GM19468 (cell line): ENCODE measurements at regions not wholly inside any gene's neighbourhood (a gene's known extent, or its start where the extent isn't known, plus 50 kb on each side); places are given as distances from the start of the nearest gene placed in this dataset.

Experiments used
- ATAC-seq: cut with Tn5 transposase; IDR thresholded peaks from one replicate; pipeline ENCODE4 v1.9.1; 2021; ENCODE audit warnings: mild to moderate bottlenecking, moderate library complexity, moderate number of reproducible peaks; ENCODE audit not compliant: unreplicated experiment; ENCODE audit errors: extremely low read depth

GRCh38 chr10:47183704-47184041, 116.3 kb upstream of the GDF10 start:
- no peak for ATAC-seq

DNA sequence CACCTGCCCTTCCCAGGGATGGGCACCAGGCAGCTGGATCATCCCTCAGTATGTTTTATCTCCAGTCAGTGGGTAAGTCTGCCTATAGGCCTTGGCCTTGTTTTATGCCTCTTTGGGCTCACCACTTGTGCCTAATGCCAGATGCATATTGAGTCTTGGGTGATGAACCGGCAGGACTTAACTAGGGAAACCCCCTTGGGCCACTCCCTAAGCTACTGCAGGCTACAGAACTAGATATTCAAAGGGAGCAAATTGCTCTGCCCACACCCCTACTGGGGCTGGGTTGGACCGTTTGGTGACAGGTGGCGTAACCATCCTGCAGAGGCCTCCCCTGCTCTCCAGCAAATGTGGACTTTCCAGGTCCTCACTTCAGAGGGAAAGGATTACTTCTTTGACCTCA, 115.7 kb upstream of the GDF10 start:
- ATAC-seq = no peak

DNA sequence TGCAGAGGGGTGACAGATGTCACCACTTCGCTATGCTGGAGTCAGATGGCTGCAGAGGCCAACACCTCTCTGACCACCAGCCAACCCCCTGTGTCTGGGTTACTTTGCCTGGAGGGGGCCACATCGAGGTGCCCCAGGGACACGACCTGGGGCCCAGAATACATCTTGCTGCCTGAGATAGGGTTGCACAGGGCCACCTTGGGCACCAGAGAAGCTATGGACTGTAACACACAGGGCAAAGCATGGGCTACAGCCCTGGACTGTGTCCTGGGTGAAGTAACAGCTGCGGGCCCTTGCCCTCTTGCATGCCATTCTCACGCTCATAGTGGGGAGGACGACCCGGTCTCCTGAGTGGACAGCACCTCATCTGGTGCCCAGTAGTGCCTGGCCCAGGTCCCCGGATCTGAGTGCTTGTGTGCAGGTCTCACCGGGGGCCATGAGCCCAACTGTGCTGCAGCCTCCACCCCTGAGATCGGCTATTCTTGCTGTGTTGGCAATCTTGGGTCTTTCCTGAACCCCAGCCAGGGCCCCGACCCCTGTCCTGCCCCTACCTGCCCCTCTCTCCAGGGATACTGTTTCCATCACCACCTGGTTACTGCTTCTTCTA, 115.2 kb upstream of the GDF10 start:
- no peak for ATAC-seq

- ATAC-seq = no peak
These were observed 113.1 kb upstream of the GDF10 start for GRCh38 chr10:47186941-47187340.

DNA sequence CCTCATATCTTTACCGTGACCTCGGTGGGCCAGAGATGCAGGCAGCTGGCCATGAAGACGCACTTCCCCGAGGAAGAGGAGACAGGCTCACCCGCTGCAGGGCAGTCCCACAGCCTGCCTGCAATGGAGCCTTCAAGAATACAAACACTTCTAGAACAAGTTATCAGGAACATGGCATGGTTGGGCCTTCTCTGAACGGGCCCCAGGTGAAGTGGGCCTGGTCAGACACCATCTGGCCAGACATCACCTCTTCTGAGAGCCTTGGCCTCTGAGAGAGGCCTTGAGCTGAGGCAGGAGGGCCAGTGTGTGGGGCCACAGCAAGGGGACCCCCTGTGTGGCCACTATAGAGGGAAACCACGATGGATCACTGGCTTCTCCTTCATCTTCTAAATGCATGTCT, 112.4 kb upstream of the GDF10 start:
- no peak for ATAC-seq

- ATAC-seq = no peak
These were observed 111.8 kb upstream of the GDF10 start for GRCh38 chr10:47188156-47188555.

- ATAC-seq = no peak
These were observed 110.2 kb upstream of the GDF10 start for GRCh38 chr10:47189802-47190201.

DNA sequence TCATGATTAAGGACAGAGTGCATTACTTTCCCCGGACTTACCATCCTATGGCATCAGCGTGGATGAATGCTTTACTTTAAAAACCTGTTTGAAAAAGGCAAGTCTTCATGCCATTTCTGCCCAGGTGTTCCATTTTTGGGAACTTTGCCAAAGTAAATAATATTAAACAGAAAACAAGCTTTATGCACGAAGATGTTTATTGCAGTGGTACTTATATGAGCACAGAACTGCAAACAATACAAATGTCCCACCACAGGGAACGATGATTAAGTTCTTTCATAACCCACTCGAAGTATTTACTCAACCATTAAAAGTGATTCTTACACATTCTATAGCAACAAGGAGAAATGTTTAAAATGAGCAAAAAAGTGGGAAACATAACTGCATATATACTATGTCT, 109.7 kb upstream of the GDF10 start:
- no peak for ATAC-seq

DNA sequence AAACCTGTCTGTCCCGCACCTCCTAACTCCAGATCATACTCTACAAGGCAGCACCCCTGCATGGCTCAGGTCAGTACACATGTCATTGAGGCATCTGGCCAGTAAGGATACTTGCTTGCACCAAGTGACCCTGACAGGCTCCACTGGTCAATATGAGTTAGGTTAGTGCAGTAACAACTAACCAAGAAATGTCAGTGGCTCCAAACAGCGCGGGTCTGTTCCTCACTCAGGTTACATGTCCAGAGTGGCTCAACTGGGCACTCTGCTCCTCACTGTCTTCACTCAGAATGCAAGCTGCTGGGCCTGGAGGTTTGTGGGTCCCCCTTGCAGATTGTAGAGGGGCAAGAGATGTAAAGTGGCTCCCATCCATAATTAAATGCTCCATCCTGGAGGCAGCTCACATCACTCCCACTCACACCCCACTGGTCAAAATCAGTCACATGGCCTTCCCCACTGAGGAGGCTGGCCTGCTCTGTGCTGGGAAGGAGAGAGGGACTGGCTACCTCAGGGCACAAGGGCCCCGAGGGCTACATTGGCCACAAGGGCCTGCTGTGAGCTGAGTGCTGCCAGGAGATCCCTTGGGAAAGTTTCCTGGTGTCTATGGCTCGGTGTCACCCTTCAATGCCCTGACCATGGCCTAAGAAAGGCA, 109.1 kb upstream of the GDF10 start:
- ATAC-seq = no peak

- no peak for ATAC-seq
These were observed 107.7 kb upstream of the GDF10 start for GRCh38 chr10:47192273-47192672.

DNA sequence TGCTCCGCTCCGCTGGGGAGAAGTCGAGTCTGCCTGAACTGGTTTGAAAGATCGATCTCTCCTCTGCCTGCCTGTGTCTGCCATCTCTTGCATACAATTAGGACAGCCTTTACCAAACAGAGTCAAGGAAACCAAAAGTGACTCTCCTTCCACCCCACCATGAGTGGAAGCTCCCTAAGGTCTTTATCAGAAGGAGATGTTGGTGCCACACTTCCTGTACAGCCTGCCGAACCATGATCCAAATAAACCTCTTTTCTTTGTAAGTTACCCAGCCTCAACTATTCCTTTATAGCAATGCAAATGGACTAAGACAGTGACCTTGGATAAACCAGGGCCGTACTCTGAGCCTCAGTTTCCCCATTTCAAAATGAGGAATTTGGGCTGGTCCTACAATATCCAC, 106.3 kb upstream of the GDF10 start:
- ATAC-seq = no peak

DNA sequence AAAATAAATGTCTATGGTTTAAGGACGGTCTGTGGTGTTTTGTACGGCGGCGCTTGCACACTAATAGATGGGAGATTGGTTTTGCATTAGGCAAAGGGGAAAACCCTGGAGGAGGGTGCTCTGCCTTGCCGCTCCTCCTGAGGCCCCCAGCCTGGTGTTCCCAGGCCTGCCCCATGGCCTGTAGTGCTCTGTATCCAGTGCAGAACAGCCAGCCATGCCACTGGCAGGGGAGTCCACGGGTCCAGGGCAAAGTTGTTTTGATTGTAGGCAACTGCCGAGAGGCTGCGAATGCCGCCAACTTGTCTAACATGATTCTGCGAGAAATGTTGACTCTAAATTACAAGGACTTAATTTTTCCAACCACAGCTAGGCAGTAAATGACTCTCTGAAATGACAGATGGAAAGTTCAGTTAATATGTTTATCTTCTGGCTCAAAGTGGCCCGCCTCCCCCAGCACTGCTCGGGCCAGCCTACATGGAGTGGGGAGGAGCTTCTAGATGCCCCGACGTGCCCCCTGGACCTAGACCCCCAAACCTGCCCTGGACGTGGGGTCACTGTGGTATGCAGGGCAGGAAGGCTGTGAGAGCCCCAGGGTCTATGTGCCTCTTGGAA, 104.6 kb upstream of the GDF10 start:
- ATAC-seq = no peak

DNA sequence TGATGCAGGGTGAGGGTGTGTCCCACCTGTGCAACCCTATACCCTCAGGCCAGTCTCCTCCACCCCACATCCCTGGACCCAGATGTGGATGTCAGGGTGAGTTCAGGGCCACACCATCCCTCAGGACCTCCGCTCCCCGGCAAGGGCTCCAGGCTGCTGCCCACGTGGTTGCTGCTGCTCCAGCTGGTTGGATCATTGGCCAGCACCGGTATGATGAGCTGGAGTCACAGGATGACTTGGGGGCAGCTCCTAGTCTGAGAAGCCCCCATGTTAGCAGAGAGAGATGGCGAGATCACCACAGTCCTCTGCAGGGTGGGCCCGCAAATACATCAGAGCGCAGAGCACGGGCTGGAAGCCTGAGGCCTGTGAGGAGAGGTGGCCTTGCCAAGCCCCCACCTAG, 103.3 kb upstream of the GDF10 start:
- ATAC-seq = no peak

DNA sequence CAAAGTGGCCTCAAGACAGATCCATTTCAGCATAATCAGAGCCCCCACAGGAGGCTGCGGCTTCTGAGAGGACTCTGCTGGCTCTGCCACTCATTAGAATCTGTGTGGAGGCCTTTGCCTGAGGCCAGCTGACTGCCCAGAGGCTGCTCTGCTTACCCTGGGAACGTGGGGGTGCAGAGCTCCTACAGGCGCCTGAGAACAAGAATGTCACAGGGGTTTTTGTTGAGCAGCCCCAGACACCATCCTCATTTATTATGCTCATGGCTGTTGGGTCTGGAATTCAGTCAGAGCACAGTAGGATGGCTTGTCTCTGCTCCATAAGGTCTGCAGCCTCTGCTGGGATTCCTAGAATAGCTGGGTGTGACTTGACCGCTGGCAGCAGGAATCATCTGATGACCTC, 101.8 kb upstream of the GDF10 start:
- ATAC-seq = no peak

DNA sequence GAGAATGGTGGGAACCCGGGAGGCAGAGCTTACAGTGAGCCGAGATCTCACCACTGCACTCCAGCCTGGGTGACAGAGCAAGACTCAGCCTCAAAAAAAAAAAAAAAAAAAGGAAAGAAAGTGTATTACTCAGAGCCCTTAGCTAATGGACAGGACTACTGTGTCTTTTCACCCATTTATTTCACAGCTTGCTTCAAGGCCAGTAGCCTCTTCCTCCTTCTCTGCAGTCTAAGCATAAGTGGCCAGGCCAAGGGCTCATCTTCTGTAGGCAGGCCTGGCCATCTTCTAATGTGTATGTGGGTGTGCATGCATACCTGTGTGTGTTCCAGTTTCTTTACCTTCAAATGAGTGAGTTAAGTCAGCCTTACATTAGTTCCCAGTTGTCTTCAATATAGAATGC, 94.8 kb upstream of the GDF10 start:
- no peak for ATAC-seq

DNA sequence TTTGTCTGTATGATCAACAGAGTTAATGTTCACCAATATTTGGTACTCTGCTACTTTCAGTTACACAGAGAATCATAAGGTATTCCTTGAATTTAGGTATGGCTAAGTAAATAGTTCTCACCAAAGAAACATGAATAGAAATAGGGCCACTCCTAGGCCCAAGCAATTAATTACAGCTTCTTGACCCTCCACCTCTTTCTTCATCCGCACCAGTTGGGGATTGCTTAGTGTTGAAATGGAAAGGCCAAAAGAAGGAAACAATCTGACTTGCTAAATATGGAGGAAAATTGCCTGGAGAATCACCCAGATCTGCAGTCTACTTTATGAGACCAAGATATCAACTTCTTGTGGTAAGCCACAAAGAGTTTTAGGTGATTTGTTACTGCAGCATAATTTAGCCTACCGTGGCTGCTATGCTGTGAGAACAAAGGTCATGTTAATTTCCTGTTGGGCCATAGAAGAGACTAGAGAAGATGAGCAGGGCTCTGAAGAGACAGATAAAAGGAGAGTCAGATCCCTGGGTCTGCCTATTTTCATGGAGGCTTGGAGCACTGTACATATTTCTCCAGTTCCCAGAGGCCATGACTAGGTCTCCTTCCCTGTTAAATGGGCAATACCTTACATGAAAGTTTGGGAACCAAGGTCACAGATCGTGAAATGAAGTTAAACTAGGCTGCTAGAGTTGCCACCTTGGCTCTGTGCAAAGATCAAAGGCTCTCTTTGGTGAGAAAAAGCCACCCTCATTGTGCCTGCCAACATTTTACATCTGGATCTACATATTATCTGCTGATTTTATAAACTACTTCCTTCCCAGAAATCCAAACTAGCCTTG, 93.3 kb upstream of the GDF10 start:
- no peak for ATAC-seq

DNA sequence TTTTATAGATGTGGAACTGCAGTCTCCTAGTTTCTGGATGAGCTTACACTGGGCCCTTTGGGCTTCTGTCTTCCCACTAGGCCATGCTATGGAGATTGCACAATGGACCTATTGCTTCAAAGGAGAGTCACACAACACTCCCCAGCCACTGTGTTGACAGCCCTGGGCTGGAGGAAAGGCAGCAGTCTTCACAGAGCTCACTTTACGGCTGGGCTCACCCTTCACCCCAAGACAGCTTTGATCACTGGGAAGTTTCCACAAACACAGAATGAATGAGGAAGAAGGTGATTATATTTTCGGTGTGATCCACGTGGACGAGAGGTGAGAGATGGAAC, 92.7 kb upstream of the GDF10 start:
- no peak for ATAC-seq

DNA sequence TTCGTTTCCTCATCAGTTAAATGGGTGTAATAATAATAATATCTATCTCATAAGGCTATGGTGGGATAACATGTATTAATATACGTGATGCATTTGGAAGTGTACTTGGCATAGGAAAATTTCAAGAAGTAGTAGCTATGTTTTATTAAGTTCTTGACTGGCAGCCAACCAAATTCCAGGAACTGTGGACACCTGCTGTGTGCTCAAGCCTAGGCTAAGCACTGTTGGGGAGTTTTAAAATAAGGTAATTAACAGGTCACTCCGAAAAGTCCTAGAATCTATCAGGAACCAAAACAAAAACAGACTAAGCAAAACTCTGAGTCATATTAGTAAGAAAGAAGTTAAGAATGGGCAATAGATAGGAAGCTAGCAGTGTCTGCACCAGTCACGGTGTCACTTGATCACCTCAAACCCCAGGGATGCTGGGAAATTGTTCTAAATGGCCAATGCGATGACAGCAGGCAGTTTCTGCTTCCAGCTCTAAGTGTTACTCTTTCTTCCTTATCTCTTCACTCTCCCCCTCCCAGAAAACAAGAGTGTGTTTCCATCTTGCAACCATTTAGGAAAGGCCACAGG, 92.0 kb upstream of the GDF10 start:
- ATAC-seq = no peak

- no peak for ATAC-seq
These were observed 90.5 kb upstream of the GDF10 start for GRCh38 chr10:47209466-47209865.

- ATAC-seq = no peak
These were observed 85.5 kb upstream of the GDF10 start for GRCh38 chr10:47214520-47214919.

DNA sequence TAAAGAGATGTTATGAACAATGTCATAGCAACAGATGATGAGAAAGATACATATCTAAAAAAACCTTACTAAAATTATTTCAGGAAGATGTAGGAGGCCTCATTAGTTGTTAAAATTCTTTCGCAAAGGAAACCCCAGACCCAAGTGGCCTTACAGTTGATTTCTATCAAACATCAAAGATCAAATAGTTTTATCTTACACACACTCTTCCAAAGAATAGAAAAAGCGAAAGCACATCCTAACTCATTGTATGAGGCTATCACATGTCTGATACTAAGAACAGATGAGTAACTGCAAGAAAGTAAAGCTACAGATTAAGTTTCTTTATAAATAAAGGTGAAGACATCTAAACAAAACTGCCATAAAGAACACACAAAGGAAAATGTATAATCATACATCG, 82.9 kb upstream of the GDF10 start:
- ATAC-seq = no peak
